ENCODE measurements at regions not wholly inside any gene's neighbourhood (a gene's known extent, or its start where the extent isn't known, plus 50 kb on each side); places are given as distances from the start of the nearest gene placed in this dataset.
A peak's percentile ranks its signal among the peaks of the same experiment; 100 is the strongest.

- DNase-seq, result no peak
- in situ Hi-C loops (cut with HindIII; ENCODE audit: low pct_ligation_motif_present, low pct_unique_long_range_greater_than_20kb, low sequenced_read_pairs), result no loop called here
Observed at GRCh38 chr4:176963121-176963520, 170.4 kb upstream of the VEGFC start.

GRCh38 chr4:176964116-176964691 lies 171.5 kb upstream of the VEGFC start:
- in situ Hi-C loops (cut with HindIII; ENCODE audit: low pct_ligation_motif_present, low pct_unique_long_range_greater_than_20kb, low sequenced_read_pairs), result no loop called here
- peak; percentile 1 for DNase-seq

GRCh38 chr4:176967586-176967985 lies 174.9 kb upstream of the VEGFC start:
- no peak for DNase-seq
- in situ Hi-C loops (cut with HindIII; ENCODE audit: low pct_ligation_motif_present, low pct_unique_long_range_greater_than_20kb, low sequenced_read_pairs), result no loop called here

GRCh38 chr4:176968094-176968493 lies 175.4 kb upstream of the VEGFC start:
- no peak for DNase-seq
- in situ Hi-C loops (cut with HindIII; ENCODE audit: low pct_ligation_motif_present, low pct_unique_long_range_greater_than_20kb, low sequenced_read_pairs), result no loop called here

GRCh38 chr4:176969011-176969410 lies 176.3 kb upstream of the VEGFC start:
- DNase-seq, result no peak
- in situ Hi-C loops (cut with HindIII; ENCODE audit: low pct_ligation_motif_present, low pct_unique_long_range_greater_than_20kb, low sequenced_read_pairs), result no loop called here

- DNase-seq, result no peak
- in situ Hi-C loops (cut with HindIII; ENCODE audit: low pct_ligation_motif_present, low pct_unique_long_range_greater_than_20kb, low sequenced_read_pairs), result no loop called here
Observed at GRCh38 chr4:176970853-176971252, 178.1 kb upstream of the VEGFC start.

- DNase-seq, result no peak
- in situ Hi-C loops (cut with HindIII; ENCODE audit: low pct_ligation_motif_present, low pct_unique_long_range_greater_than_20kb, low sequenced_read_pairs), result no loop called here
Observed at GRCh38 chr4:176971576-176972115, 178.9 kb upstream of the VEGFC start.

- in situ Hi-C loops (cut with HindIII; ENCODE audit: low pct_ligation_motif_present, low pct_unique_long_range_greater_than_20kb, low sequenced_read_pairs), result no loop called here
- DNase-seq, result no peak
Observed at GRCh38 chr4:176979416-176979815, 186.7 kb upstream of the VEGFC start.

GRCh38 chr4:176981074-176981473 lies 188.4 kb upstream of the VEGFC start:
- in situ Hi-C loops (cut with HindIII; ENCODE audit: low pct_ligation_motif_present, low pct_unique_long_range_greater_than_20kb, low sequenced_read_pairs), result no loop called here
- no peak for DNase-seq

GRCh38 chr4:176981551-176981950 lies 188.8 kb upstream of the VEGFC start:
- no peak for DNase-seq

GRCh38 chr4:176988226-176988625 lies 195.5 kb upstream of the VEGFC start:
- peak; percentile 8 for DNase-seq
- in situ Hi-C loops (cut with HindIII; ENCODE audit: low pct_ligation_motif_present, low pct_unique_long_range_greater_than_20kb, low sequenced_read_pairs), result no loop called here

More at GRCh38 chr4:176981551-176981950, 188.8 kb upstream of the VEGFC start:
- in situ Hi-C loops (cut with HindIII; ENCODE audit: low pct_ligation_motif_present, low pct_unique_long_range_greater_than_20kb, low sequenced_read_pairs), result no loop called here

- in situ Hi-C loops (cut with HindIII; ENCODE audit: low pct_ligation_motif_present, low pct_unique_long_range_greater_than_20kb, low sequenced_read_pairs), result no loop called here
- DNase-seq, result no peak
Observed at GRCh38 chr4:176989186-176989585, 196.5 kb upstream of the VEGFC start.

GRCh38 chr4:176999935-177000543 lies 207.3 kb upstream of the VEGFC start:
- no peak for DNase-seq
- in situ Hi-C loops (cut with HindIII; ENCODE audit: low pct_ligation_motif_present, low pct_unique_long_range_greater_than_20kb, low sequenced_read_pairs), result no loop called here

GRCh38 chr4:177001271-177002175 lies 208.8 kb upstream of the VEGFC start:
- DNase-seq, result no peak
- in situ Hi-C loops (cut with HindIII; ENCODE audit: low pct_ligation_motif_present, low pct_unique_long_range_greater_than_20kb, low sequenced_read_pairs), result no loop called here

GRCh38 chr4:177005674-177006230 lies 213.0 kb upstream of the VEGFC start:
- DNase-seq, result peak; percentile 44
- in situ Hi-C loops (cut with HindIII; ENCODE audit: low pct_ligation_motif_present, low pct_unique_long_range_greater_than_20kb, low sequenced_read_pairs), result no loop called here

- in situ Hi-C loops (cut with HindIII; ENCODE audit: low pct_ligation_motif_present, low pct_unique_long_range_greater_than_20kb, low sequenced_read_pairs), result no loop called here
- no peak for DNase-seq
Observed at GRCh38 chr4:177006331-177006730, 213.6 kb upstream of the VEGFC start.

GRCh38 chr4:177008071-177008835 lies 215.5 kb upstream of the VEGFC start:
- DNase-seq, result no peak
- in situ Hi-C loops (cut with HindIII; ENCODE audit: low pct_ligation_motif_present, low pct_unique_long_range_greater_than_20kb, low sequenced_read_pairs), result no loop called here

GRCh38 chr4:177008836-177009501 lies 216.2 kb upstream of the VEGFC start:
- DNase-seq, result no peak
- in situ Hi-C loops (cut with HindIII; ENCODE audit: low pct_ligation_motif_present, low pct_unique_long_range_greater_than_20kb, low sequenced_read_pairs), result no loop called here
